ENCODE measurements at regions not wholly inside any gene's neighbourhood (a gene's known extent, or its start where the extent isn't known, plus 50 kb on each side); places are given as distances from the start of the nearest gene placed in this dataset.
"Not testable (repeated sequence)": the region's sequence is repeated elsewhere in the genome, so short reads cannot be mapped to it uniquely, and the experiment has no call there.

DNA sequence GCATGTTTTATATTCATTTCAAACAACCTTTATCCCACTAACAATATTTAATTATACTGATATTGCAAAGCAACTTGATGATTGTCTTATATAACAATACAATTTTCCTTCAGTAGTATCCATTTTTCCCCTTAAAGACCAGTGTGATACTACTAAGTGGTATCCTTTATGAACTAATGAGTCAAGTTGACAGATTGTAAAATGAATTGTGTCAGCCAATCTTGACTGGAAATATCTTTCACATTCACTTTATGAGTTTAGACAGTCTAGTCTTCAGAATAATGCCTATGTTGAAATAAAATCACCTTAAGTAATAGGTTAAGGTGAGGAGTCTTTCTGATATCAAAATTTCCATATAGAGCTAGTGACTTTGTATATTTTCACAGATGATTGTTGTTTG is 950.0 kb upstream of the CELF2 start:
- TF ChIP-seq, protein P1, sequence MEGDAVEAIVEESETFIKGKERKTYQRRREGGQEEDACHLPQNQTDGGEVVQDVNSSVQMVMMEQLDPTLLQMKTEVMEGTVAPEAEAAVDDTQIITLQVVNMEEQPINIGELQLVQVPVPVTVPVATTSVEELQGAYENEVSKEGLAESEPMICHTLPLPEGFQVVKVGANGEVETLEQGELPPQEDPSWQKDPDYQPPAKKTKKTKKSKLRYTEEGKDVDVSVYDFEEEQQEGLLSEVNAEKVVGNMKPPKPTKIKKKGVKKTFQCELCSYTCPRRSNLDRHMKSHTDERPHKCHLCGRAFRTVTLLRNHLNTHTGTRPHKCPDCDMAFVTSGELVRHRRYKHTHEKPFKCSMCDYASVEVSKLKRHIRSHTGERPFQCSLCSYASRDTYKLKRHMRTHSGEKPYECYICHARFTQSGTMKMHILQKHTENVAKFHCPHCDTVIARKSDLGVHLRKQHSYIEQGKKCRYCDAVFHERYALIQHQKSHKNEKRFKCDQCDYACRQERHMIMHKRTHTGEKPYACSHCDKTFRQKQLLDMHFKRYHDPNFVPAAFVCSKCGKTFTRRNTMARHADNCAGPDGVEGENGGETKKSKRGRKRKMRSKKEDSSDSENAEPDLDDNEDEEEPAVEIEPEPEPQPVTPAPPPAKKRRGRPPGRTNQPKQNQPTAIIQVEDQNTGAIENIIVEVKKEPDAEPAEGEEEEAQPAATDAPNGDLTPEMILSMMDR (IDR thresholded peaks at IDR 0.05): no peak
- no peaks in the 10 kb centered on the region for H3K4me1 ChIP-seq (ENCODE audit: insufficient read depth, low read length)
- H3K27ac ChIP-seq (ENCODE audit: low read depth in 1 of 2, low read length in 2 of 2): no peak overlapping the region
- no peaks in the 10 kb centered on the region for H3K27me3 ChIP-seq (ENCODE audit: control insufficient read depth in 1 of 2, insufficient read depth in 2 of 2, low read length in 2 of 2)
- no peak overlapping the region for H3K4me3 ChIP-seq (ENCODE audit: low read length)
- intact Hi-C loops (cut with DNase I, micrococcal nuclease): no loop called here
- Mint-ChIP-seq H3K9me3 (peaks cover 2% of the 10 kb centered on the region), H3K27me3 (peaks cover 5% of the 10 kb centered on the region), H3K27ac (no peak overlapping the region), H3K4me3 (no peak overlapping the region), H3K36me3 (ENCODE audit: low read depth) (no peaks in the 10 kb centered on the region), H3K4me1 (ENCODE audit: low read depth) (no peaks in the 10 kb centered on the region)
- no peaks in the 10 kb centered on the region for H3K9me3 ChIP-seq (ENCODE audit: control insufficient read depth in 1 of 2, insufficient read depth in 1 of 2, low read length in 2 of 2)
- DNase-seq (no peak), ATAC-seq (ENCODE audit: poor library complexity) (no peak)
- POLR2A ChIA-PET: no interaction called here
- CTCF ChIA-PET: no interaction called here
- H3K36me3 ChIP-seq (ENCODE audit: insufficient read depth, low read length): no peaks in the 10 kb centered on the region

DNA sequence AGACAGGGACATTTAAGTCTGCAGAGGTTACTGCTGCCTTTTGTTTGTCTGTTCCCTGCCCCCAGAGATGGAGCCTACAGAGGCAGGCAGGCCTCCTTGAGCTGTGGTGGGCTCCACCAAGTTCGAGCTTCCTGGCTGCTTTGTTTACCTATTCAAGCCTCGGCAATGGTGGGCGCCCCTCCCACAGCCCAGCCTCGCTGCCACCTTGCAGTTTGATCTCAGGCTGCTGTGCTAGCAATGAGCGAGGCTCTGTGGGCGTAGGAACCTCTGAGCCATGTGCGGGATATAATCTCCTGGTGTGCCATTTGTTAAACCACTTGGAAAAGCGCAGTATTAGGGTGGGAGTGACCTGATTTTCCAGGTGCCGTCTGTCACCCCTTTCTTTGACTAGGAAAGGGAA is 942.8 kb upstream of the CELF2 start:
- H3K27me3 ChIP-seq (ENCODE audit: control insufficient read depth in 1 of 2, insufficient read depth in 2 of 2, low read length in 2 of 2); ATAC-seq (ENCODE audit: poor library complexity); H3K4me1 Mint-ChIP-seq (ENCODE audit: low read depth); H3K4me1 ChIP-seq (ENCODE audit: insufficient read depth, low read length); H3K27ac Mint-ChIP-seq; DNase-seq; H3K27me3 Mint-ChIP-seq; H3K27ac ChIP-seq (ENCODE audit: low read depth in 1 of 2, low read length in 2 of 2); H3K9me3 ChIP-seq (ENCODE audit: control insufficient read depth in 1 of 2, insufficient read depth in 1 of 2, low read length in 2 of 2); H3K4me3 ChIP-seq (ENCODE audit: low read length); H3K36me3 Mint-ChIP-seq (ENCODE audit: low read depth); H3K4me3 Mint-ChIP-seq; intact Hi-C loops (cut with DNase I, micrococcal nuclease); POLR2A ChIA-PET; H3K36me3 ChIP-seq (ENCODE audit: insufficient read depth, low read length); H3K9me3 Mint-ChIP-seq; CTCF ChIA-PET: not testable (repeated sequence)

DNA sequence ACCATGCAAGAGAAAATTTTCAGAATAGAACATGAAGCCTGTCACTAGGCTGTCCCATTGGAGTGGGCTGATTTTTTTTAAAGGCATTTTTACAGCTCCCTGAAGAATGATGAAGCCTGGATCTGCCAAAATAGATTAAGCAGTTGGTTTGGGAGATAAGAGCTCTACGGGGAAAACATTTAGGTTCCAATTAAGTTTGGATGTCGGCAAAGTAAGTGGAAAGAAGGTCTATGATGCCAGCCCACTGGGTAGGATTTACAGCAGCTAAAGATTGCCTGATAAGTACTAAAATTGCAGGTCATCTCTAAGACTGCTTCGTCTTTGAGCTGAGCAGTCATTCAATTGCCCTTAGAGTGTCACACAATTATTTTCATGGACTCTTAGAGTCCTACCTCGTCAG is 939.2 kb upstream of the CELF2 start:
- H3K4me3 Mint-ChIP-seq: no peak overlapping the region
- intact Hi-C loops (cut with DNase I, micrococcal nuclease): no loop called here
- no peaks in the 10 kb centered on the region for H3K4me1 ChIP-seq (ENCODE audit: insufficient read depth, low read length)
- no peaks in the 10 kb centered on the region for H3K27me3 Mint-ChIP-seq
- CTCF ChIA-PET: no interaction called here
- POLR2A ChIA-PET: no interaction called here
- no peaks in the 10 kb centered on the region for H3K36me3 ChIP-seq (ENCODE audit: insufficient read depth, low read length)
- no peaks in the 10 kb centered on the region for H3K36me3 Mint-ChIP-seq (ENCODE audit: low read depth)
- TF ChIP-seq, protein P1 (IDR thresholded peaks at IDR 0.05): no peak
- no peaks in the 10 kb centered on the region for H3K27me3 ChIP-seq (ENCODE audit: control insufficient read depth in 1 of 2, insufficient read depth in 2 of 2, low read length in 2 of 2)
- H3K27ac ChIP-seq (ENCODE audit: low read depth in 1 of 2, low read length in 2 of 2): no peak overlapping the region
- no peaks in the 10 kb centered on the region for H3K4me1 Mint-ChIP-seq (ENCODE audit: low read depth)
- no peak overlapping the region for H3K27ac Mint-ChIP-seq
- peaks cover 0 to 10% of the 10 kb centered on the region in 2 experiments for H3K9me3 ChIP-seq (ENCODE audit: control insufficient read depth in 1 of 2, insufficient read depth in 1 of 2, low read length in 2 of 2)
- no peak for ATAC-seq (ENCODE audit: poor library complexity)
- no peak overlapping the region for H3K4me3 ChIP-seq (ENCODE audit: low read length)
- no peak for DNase-seq
- H3K9me3 Mint-ChIP-seq: no peaks in the 10 kb centered on the region

DNA sequence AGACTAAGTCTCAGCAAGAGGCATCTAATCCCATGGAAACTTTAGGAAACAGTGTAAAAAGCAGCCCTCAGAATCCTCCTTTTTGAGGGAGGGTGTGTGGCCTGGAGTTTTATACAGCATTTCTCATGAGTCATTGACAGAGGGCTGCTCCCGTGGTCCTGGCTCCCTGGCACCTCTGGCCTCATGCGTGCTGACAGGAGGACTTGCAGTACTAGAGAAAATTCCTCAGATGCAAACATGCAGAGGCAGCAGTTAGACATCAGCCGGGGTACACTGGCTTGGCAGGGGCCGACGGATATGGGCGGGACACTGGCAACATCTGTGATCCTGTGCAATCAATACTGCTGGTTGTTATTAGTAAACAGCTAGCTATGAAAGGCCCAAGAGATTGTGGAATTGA is 925.1 kb upstream of the CELF2 start:
- no peaks in the 10 kb centered on the region for H3K4me1 Mint-ChIP-seq (ENCODE audit: low read depth)
- ChIA-PET CTCF (no interaction called here), POLR2A (no interaction called here)
- no peak for ATAC-seq (ENCODE audit: poor library complexity)
- Histone ChIP-seq H3K9me3 (ENCODE audit: control insufficient read depth in 1 of 2, insufficient read depth in 1 of 2, low read length in 2 of 2) (peaks cover 0 to 10% of the 10 kb centered on the region in 2 experiments), H3K4me1 (ENCODE audit: insufficient read depth, low read length) (no peaks in the 10 kb centered on the region), H3K27ac (ENCODE audit: low read depth in 1 of 2, low read length in 2 of 2) (no peak overlapping the region), H3K36me3 (ENCODE audit: insufficient read depth, low read length) (no peaks in the 10 kb centered on the region), H3K27me3 (ENCODE audit: control insufficient read depth in 1 of 2, insufficient read depth in 2 of 2, low read length in 2 of 2) (peaks cover 0 to 4% of the 10 kb centered on the region in 2 experiments), H3K4me3 (ENCODE audit: low read length) (no peak overlapping the region)
- TF ChIP-seq, protein P1 (IDR thresholded peaks at IDR 0.05): no peak
- no peak for DNase-seq
- no peaks in the 10 kb centered on the region for H3K9me3 Mint-ChIP-seq
- H3K27me3 Mint-ChIP-seq: no peaks in the 10 kb centered on the region
- intact Hi-C loops (cut with DNase I, micrococcal nuclease): no loop called here
- H3K27ac Mint-ChIP-seq: no peak overlapping the region
- H3K4me3 Mint-ChIP-seq: no peak overlapping the region
- no peaks in the 10 kb centered on the region for H3K36me3 Mint-ChIP-seq (ENCODE audit: low read depth)

Data from CD4-positive, alpha-beta T cell (primary cell).